Liver (tissue), 8 donors: ENCODE measurements at regions not wholly inside any gene's neighbourhood (a gene's known extent, or its start where the extent isn't known, plus 50 kb on each side); places are given as distances from the start of the nearest gene placed in this dataset.

Source experiments
- DNase-seq: peaks from one replicate; pipeline ENCODE4 v3.0.0-alpha.2; 2017; ENCODE audit warnings: low spot score
- H3K27ac ChIP-seq, 2 donors: one replicate each; pipeline ENCODE4 v1.7.0; 2013; ENCODE audit warnings: inconsistent platforms in 2 of 2, low read length in 2 of 2, control low read depth in 1 of 2, low read depth in 1 of 2, mild to moderate bottlenecking in 1 of 2
- H3K27me3 ChIP-seq, 4 donors: one replicate each; pipeline versions ENCODE4 v1.6.1 to v1.7.0; 2013; ENCODE audit warnings: low read length in 3 of 4, inconsistent platforms in 1 of 4, mild to moderate bottlenecking in 1 of 4, moderate library complexity in 1 of 4; ENCODE audit not compliant: control insufficient read depth in 4 of 4, insufficient read depth in 4 of 4
- H3K36me3 ChIP-seq, 4 donors: one replicate each; pipeline versions ENCODE4 v1.6.1 to v1.7.0; 2013; ENCODE audit warnings: low read length in 3 of 4, mild to moderate bottlenecking in 3 of 4, low read depth in 1 of 4, moderate library complexity in 1 of 4; ENCODE audit not compliant: control insufficient read depth in 4 of 4, insufficient read depth in 3 of 4
- H3K4me1 ChIP-seq, 4 donors: one replicate each; pipeline versions ENCODE4 v1.6.1 to v1.7.0; 2013; ENCODE audit warnings: low read length in 3 of 4, mild to moderate bottlenecking in 3 of 4, moderate library complexity in 1 of 4; ENCODE audit not compliant: control insufficient read depth in 4 of 4, insufficient read depth in 4 of 4
- H3K4me3 ChIP-seq, 3 donors: one replicate each; pipeline versions ENCODE4 v1.6.1 to v1.7.0; 2013; ENCODE audit warnings: low read length in 3 of 3, control low read depth in 1 of 3, low read depth in 1 of 3, mild to moderate bottlenecking in 1 of 3
- H3K9ac ChIP-seq, 2 donors: one replicate each; pipeline ENCODE4 v1.7.0; 2013; ENCODE audit warnings: low read length in 2 of 2, mild to moderate bottlenecking in 2 of 2, moderate library complexity in 2 of 2, control low read depth in 1 of 2, low read depth in 1 of 2
- H3K9me3 ChIP-seq, 4 donors: one replicate each; pipeline versions ENCODE4 v1.6.1 to v1.7.0; 2013; ENCODE audit warnings: low read length in 3 of 4; ENCODE audit not compliant: control insufficient read depth in 4 of 4
- EGR1 ChIP-seq, 2 donors: IDR thresholded peaks; 2 replicates each; pipeline ENCODE4 v1.6.1; 2016 to 2018; ENCODE audit warnings: antibody characterized with exemption in 2 of 2, low read depth in 2 of 2
- FOXA1 ChIP-seq: IDR thresholded peaks from 2 replicates; pipeline ENCODE4 v1.6.1; 2016; ENCODE audit warnings: antibody characterized with exemption
- FOXA2 ChIP-seq: IDR thresholded peaks from 2 replicates; pipeline ENCODE4 v1.6.1; 2016; ENCODE audit warnings: antibody characterized with exemption
- GABPA ChIP-seq, 2 donors: IDR thresholded peaks in 1 of 2; conservative IDR thresholded peaks in 1 of 2; 2 replicates each; pipeline ENCODE4 v1.6.1; 2016; ENCODE audit warnings: antibody characterized with exemption in 2 of 2, mild to moderate bottlenecking in 1 of 2, moderate library complexity in 1 of 2
- HNF4A ChIP-seq, 2 donors: conservative IDR thresholded peaks; 2 replicates each; pipeline ENCODE4 v1.6.1; 2016; ENCODE audit warnings: antibody characterized with exemption in 2 of 2, mild to moderate bottlenecking in 2 of 2
- HNF4G ChIP-seq: IDR thresholded peaks from 2 replicates; pipeline ENCODE4 v1.6.1; 2016; ENCODE audit warnings: antibody characterized with exemption
- NR2F2 ChIP-seq: IDR thresholded peaks from 2 replicates; pipeline ENCODE4 v1.6.1; 2016; ENCODE audit warnings: antibody characterized with exemption
- RAD21 ChIP-seq, 2 donors: IDR thresholded peaks; 2 replicates each; pipeline ENCODE4 v1.6.1; 2016; ENCODE audit warnings: antibody characterized with exemption in 2 of 2, mild to moderate bottlenecking in 2 of 2
- RXRA ChIP-seq, 2 donors: IDR thresholded peaks; 2 replicates each; pipeline ENCODE4 v1.6.1; 2017 to 2018; ENCODE audit warnings: antibody characterized with exemption in 2 of 2, mild to moderate bottlenecking in 1 of 2
- SP1 ChIP-seq: IDR thresholded peaks from 2 replicates; pipeline ENCODE4 v1.6.1; 2018; ENCODE audit warnings: antibody characterized with exemption, mild to moderate bottlenecking
- TAF1 ChIP-seq: conservative IDR thresholded peaks from 2 replicates; pipeline ENCODE4 v1.6.1; 2016; ENCODE audit warnings: antibody characterized with exemption, mild to moderate bottlenecking
- YY1 ChIP-seq: IDR thresholded peaks from 2 replicates; pipeline ENCODE4 v1.6.1; 2016; ENCODE audit warnings: antibody characterized with exemption, mild to moderate bottlenecking
- WGBS: extraction: QIAGEN DNeasy Blood & Tissue Kit; methylation state at CpG from one replicate; pipeline ENCODE4 v1.1.7; 2013; 5-methylcytosine and 5-hydroxymethylcytosine counted together
- TF ChIP-seq, protein P1 (sequence below): IDR thresholded peaks from 2 replicates; pipeline ENCODE4 v1.6.1; 2016; ENCODE audit warnings: antibody characterized with exemption
- TF ChIP-seq, protein P2 (sequence below): IDR thresholded peaks from 2 replicates; pipeline ENCODE4 v1.6.1; 2016; ENCODE audit warnings: antibody characterized with exemption
- TF ChIP-seq, protein P3 (sequence below): IDR thresholded peaks from 2 replicates; pipeline ENCODE4 v1.6.1; 2016; ENCODE audit warnings: antibody characterized with exemption
- TF ChIP-seq, protein P4 (sequence below): IDR thresholded peaks from 2 replicates; pipeline ENCODE4 v1.6.1; 2016; ENCODE audit warnings: antibody characterized with exemption, mild to moderate bottlenecking
- TF ChIP-seq, protein P5 (sequence below): fragments of 150-350 bp; IDR thresholded peaks from 2 replicates; pipeline ENCODE4 v1.5.1; 2017; ENCODE audit warnings: improper control_type of control experiment, low read depth, low read length; ENCODE audit not compliant: missing input control
- donor health status: healthy.
- donor health status: healthy.
- donor health status: healthy.
- donor health status: healthy.
- donor health status: healthy.

DNA sequence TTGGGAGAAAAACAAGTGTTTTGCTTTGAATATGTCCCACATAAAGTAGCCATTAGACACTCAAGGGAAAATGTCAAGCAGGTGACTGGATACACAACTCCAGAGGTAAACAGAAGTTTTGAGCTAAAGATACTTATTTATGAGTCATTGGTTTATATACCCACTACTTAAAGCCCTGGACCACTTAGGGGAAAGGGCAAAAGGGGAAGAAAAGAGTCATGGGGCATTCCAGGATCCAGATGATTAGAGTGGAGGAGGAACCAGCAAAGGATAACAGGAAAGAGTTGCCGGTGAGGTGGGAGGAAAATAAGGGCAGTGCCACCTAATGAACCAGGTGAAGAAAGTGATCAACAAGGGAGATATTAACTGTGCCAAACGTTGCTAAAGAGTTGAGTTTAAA is 254.2 kb upstream of the NR4A3 start:
- no peaks in the 10 kb centered on the region for H3K9me3 ChIP-seq
- peaks cover 0 to 3% (median 0%) of the 10 kb centered on the region in 4 donors for H3K27me3 ChIP-seq
- TF ChIP-seq, protein P1, sequence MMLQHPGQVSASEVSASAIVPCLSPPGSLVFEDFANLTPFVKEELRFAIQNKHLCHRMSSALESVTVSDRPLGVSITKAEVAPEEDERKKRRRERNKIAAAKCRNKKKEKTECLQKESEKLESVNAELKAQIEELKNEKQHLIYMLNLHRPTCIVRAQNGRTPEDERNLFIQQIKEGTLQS = no peak
- TF ChIP-seq HNF4A (conservative IDR thresholded peaks at IDR 0.05) (no peak), EGR1 (IDR thresholded peaks at IDR 0.05; ENCODE audit: low read depth in 2 of 2) (no peak), YY1 (no peak), FOXA1 (no peak), TAF1 (no peak), GABPA (IDR thresholded peaks at IDR 0.05 in 1 of 2, conservative IDR thresholded peaks at IDR 0.05 in 1 of 2) (no peak), RXRA (IDR thresholded peaks at IDR 0.05) (no peak), SP1 (no peak), NR2F2 (no peak), HNF4G (no peak), RAD21 (IDR thresholded peaks at IDR 0.05) (no peak), FOXA2 (no peak)
- TF ChIP-seq, protein P2, sequence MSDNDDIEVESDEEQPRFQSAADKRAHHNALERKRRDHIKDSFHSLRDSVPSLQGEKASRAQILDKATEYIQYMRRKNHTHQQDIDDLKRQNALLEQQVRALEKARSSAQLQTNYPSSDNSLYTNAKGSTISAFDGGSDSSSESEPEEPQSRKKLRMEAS = no peak
- TF ChIP-seq, protein P3, sequence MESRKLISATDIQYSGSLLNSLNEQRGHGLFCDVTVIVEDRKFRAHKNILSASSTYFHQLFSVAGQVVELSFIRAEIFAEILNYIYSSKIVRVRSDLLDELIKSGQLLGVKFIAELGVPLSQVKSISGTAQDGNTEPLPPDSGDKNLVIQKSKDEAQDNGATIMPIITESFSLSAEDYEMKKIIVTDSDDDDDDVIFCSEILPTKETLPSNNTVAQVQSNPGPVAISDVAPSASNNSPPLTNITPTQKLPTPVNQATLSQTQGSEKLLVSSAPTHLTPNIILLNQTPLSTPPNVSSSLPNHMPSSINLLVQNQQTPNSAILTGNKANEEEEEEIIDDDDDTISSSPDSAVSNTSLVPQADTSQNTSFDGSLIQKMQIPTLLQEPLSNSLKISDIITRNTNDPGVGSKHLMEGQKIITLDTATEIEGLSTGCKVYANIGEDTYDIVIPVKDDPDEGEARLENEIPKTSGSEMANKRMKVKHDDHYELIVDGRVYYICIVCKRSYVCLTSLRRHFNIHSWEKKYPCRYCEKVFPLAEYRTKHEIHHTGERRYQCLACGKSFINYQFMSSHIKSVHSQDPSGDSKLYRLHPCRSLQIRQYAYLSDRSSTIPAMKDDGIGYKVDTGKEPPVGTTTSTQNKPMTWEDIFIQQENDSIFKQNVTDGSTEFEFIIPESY = no peak
- TF ChIP-seq, protein P4, sequence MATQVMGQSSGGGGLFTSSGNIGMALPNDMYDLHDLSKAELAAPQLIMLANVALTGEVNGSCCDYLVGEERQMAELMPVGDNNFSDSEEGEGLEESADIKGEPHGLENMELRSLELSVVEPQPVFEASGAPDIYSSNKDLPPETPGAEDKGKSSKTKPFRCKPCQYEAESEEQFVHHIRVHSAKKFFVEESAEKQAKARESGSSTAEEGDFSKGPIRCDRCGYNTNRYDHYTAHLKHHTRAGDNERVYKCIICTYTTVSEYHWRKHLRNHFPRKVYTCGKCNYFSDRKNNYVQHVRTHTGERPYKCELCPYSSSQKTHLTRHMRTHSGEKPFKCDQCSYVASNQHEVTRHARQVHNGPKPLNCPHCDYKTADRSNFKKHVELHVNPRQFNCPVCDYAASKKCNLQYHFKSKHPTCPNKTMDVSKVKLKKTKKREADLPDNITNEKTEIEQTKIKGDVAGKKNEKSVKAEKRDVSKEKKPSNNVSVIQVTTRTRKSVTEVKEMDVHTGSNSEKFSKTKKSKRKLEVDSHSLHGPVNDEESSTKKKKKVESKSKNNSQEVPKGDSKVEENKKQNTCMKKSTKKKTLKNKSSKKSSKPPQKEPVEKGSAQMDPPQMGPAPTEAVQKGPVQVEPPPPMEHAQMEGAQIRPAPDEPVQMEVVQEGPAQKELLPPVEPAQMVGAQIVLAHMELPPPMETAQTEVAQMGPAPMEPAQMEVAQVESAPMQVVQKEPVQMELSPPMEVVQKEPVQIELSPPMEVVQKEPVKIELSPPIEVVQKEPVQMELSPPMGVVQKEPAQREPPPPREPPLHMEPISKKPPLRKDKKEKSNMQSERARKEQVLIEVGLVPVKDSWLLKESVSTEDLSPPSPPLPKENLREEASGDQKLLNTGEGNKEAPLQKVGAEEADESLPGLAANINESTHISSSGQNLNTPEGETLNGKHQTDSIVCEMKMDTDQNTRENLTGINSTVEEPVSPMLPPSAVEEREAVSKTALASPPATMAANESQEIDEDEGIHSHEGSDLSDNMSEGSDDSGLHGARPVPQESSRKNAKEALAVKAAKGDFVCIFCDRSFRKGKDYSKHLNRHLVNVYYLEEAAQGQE = no peak
- TF ChIP-seq, protein P5, sequence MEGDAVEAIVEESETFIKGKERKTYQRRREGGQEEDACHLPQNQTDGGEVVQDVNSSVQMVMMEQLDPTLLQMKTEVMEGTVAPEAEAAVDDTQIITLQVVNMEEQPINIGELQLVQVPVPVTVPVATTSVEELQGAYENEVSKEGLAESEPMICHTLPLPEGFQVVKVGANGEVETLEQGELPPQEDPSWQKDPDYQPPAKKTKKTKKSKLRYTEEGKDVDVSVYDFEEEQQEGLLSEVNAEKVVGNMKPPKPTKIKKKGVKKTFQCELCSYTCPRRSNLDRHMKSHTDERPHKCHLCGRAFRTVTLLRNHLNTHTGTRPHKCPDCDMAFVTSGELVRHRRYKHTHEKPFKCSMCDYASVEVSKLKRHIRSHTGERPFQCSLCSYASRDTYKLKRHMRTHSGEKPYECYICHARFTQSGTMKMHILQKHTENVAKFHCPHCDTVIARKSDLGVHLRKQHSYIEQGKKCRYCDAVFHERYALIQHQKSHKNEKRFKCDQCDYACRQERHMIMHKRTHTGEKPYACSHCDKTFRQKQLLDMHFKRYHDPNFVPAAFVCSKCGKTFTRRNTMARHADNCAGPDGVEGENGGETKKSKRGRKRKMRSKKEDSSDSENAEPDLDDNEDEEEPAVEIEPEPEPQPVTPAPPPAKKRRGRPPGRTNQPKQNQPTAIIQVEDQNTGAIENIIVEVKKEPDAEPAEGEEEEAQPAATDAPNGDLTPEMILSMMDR = no peak
- no peak for DNase-seq
- H3K4me1 ChIP-seq = no peaks in the 10 kb centered on the region
- H3K4me3 ChIP-seq = no peak overlapping the region
- H3K27ac ChIP-seq = no peak overlapping the region
- no peaks in the 10 kb centered on the region for H3K36me3 ChIP-seq
- no peak overlapping the region for H3K9ac ChIP-seq
- 55% methylated on average over 2 of the region's 2 CpGs for WGBS

DNA sequence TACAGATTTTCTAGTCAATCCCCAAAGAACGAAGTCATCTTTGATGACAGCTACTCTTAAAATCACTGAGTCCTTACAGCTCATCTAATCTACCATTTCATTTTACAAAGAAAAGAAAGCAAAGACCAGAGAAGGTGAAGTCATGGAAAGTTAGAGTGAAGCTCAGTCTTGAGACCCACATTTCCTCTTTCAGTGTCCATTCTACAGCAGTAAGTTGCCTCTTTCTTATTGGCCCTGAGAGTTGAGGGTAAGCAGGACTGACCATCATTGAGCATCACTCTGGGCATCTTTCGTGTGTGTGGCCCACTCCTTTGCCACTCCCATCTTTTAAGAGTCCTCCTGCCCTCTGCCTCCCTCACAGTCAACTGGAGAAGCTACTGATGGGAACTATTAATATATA is 251.8 kb upstream of the NR4A3 start:
- H3K27ac ChIP-seq = no peak overlapping the region
- DNase-seq = no peak
- TF ChIP-seq HNF4G (no peak), NR2F2 (no peak), TAF1 (no peak), YY1 (no peak), EGR1 (IDR thresholded peaks at IDR 0.05; ENCODE audit: low read depth in 2 of 2) (no peak), GABPA (IDR thresholded peaks at IDR 0.05 in 1 of 2, conservative IDR thresholded peaks at IDR 0.05 in 1 of 2) (no peak)
- TF ChIP-seq, protein P3 = no peak
- TF ChIP-seq, protein P5 = no peak

More for the DNA sequence above, 251.8 kb upstream of the NR4A3 start:
- Histone ChIP-seq H3K36me3 (no peaks in the 10 kb centered on the region), H3K4me1 (no peaks in the 10 kb centered on the region), H3K9ac (no peak overlapping the region), H3K9me3 (no peaks in the 10 kb centered on the region), H3K27me3 (peaks cover 0 to 3% (median 0%) of the 10 kb centered on the region in 4 donors), H3K4me3 (no peak overlapping the region)
- WGBS = 76% methylated on average over 2 of the region's 2 CpGs
